DOHH2 (cell line): ENCODE measurements at regions not wholly inside any gene's neighbourhood (a gene's known extent, or its start where the extent isn't known, plus 50 kb on each side); places are given as distances from the start of the nearest gene placed in this dataset.

Source experiments
- EZH2phosphoT487 ChIP-seq: fragments of 200-600 bp; sonication (generic); IDR thresholded peaks from 2 replicates; pipeline ENCODE4 v1.6.1; 2017; ENCODE audit warnings: borderline replicate concordance, mild to moderate bottlenecking, antibody characterized with exemption, low read length, moderate library complexity, mixed read lengths
- TF ChIP-seq, protein P1 (sequence below): fragments of 200-600 bp; sonication (generic); IDR thresholded peaks from one replicate; pipeline ENCODE4 v1.5.1; 2014; ENCODE audit warnings: antibody characterized with exemption, mild to moderate bottlenecking, low read depth, low read length; ENCODE audit not compliant: poor library complexity, severe bottlenecking

- TF ChIP-seq, protein P1, sequence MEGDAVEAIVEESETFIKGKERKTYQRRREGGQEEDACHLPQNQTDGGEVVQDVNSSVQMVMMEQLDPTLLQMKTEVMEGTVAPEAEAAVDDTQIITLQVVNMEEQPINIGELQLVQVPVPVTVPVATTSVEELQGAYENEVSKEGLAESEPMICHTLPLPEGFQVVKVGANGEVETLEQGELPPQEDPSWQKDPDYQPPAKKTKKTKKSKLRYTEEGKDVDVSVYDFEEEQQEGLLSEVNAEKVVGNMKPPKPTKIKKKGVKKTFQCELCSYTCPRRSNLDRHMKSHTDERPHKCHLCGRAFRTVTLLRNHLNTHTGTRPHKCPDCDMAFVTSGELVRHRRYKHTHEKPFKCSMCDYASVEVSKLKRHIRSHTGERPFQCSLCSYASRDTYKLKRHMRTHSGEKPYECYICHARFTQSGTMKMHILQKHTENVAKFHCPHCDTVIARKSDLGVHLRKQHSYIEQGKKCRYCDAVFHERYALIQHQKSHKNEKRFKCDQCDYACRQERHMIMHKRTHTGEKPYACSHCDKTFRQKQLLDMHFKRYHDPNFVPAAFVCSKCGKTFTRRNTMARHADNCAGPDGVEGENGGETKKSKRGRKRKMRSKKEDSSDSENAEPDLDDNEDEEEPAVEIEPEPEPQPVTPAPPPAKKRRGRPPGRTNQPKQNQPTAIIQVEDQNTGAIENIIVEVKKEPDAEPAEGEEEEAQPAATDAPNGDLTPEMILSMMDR = no peak
- TF ChIP-seq EZH2phosphoT487 = no peak
These were observed 124.3 kb upstream of the TMTC4 start for GRCh38 chr13:100798739-100799361.
